K562 (cell line): ENCODE measurements at regions not wholly inside any gene's neighbourhood (a gene's known extent, or its start where the extent isn't known, plus 50 kb on each side); places are given as distances from the start of the nearest gene placed in this dataset.

ENCODE experiments used
- ATAC-seq: fragments of 200-7000 bp; cut with Tn5 transposase; 3 replicates; pipeline ENCODE4 v1.9.1; 2020; ENCODE audit warnings: moderate library complexity
- BruUV-seq: library from RNA; stranded (reverse); fragments of 400-500 nt; replicated peaks from 2 replicates; lab custom pipeline; 2021; lab: Mats Ljungman, UMichigan
- CTCF ChIA-PET: fragments of 300-600 bp; formaldehyde crosslinking; extraction: SDS; loops from one replicate; lab custom pipeline; 2021; ENCODE audit warnings: low intra/inter-chr PET ratio; lab: Yijun Ruan, JAX
- POLR2A ChIA-PET: fragments of 300-600, 350-650 bp; sonication (Branson Sonifier 250); formaldehyde crosslinking; extraction: SDS; loops from one replicate; lab custom pipeline; 2021; ENCODE audit warnings: antibody characterized with exemption, inconsistent platforms; lab: Yijun Ruan, JAX
- DNase-seq, 4 experiments: peaks; one replicate each; pipeline versions ENCODE4 v3.0.0 to v3.0.0-alpha.2; 2011 to 2018; ENCODE audit warnings: low spot score in 3 of 4, mixed read lengths in 3 of 4; ENCODE audit errors: extremely low read depth in 1 of 4
- FAIRE-seq: peaks from 2 replicates; lab custom pipeline; 2011; peaks lifted over from hg19 to GRCh38; lab: Jason Lieb, UNC
- H2AFZ ChIP-seq: 2 replicates; pipeline ENCODE4 v1.6.0; 2011; ENCODE audit warnings: low read depth, low read length, control low read depth, inconsistent platforms
- H3K27ac ChIP-seq: fragments of 200-600 bp; 3 replicates; pipeline ENCODE4 v1.8.0; 2011; ENCODE audit warnings: low read depth, mild to moderate bottlenecking, control low read depth, inconsistent platforms, low read length, moderate library complexity, mixed read lengths; ENCODE audit errors: extremely low read depth
- H3K27me3 ChIP-seq, 2 experiments: fragments of 300-600 bp in 1 of 2; 2 replicates in 1 of 2; 3 replicates in 1 of 2; pipeline versions ENCODE4 v1.6.0 to v1.8.0; 2011; ENCODE audit warnings: inconsistent platforms in 2 of 2, low read length in 2 of 2, mild to moderate bottlenecking in 1 of 2, mixed read lengths in 1 of 2, moderate library complexity in 1 of 2; ENCODE audit not compliant: control insufficient read depth in 2 of 2, insufficient read depth in 2 of 2
- H3K36me3 ChIP-seq: fragments of 300-600 bp; 3 replicates; pipeline ENCODE4 v1.8.0; 2011; ENCODE audit warnings: mild to moderate bottlenecking, low read length, inconsistent platforms; ENCODE audit not compliant: control insufficient read depth, insufficient read depth
- H3K4me1 ChIP-seq, 2 experiments: fragments of 200-600 bp in 1 of 2; replicated peaks in 1 of 2; 2 replicates in 1 of 2; 3 replicates in 1 of 2; pipeline versions ENCODE4 v1.5.1 to v1.8.0; 2011; ENCODE audit warnings: inconsistent platforms in 2 of 2, low read length in 2 of 2, mild to moderate bottlenecking in 1 of 2, mixed read lengths in 1 of 2, moderate library complexity in 1 of 2; ENCODE audit not compliant: control insufficient read depth in 2 of 2, insufficient read depth in 2 of 2
- H3K4me2 ChIP-seq: 2 replicates; pipeline ENCODE4 v1.6.1; 2011; ENCODE audit warnings: low read length, control low read depth, inconsistent platforms, mixed read lengths; ENCODE audit not compliant: insufficient read depth
- H3K4me3 ChIP-seq: fragments of 200-600 bp; sonication (generic), shearing (Covaris generic); 2 replicates; pipeline ENCODE4 v1.5.1; 2016; ENCODE audit warnings: control low read depth, inconsistent platforms
- H3K79me2 ChIP-seq: fragments of 200-600 bp; 3 replicates; pipeline ENCODE4 v1.8.0; 2011; ENCODE audit warnings: low read length, inconsistent platforms; ENCODE audit not compliant: control insufficient read depth, insufficient read depth
- H3K9ac ChIP-seq, 2 experiments: 2 replicates each; pipeline versions ENCODE4 v1.6.0 to v1.6.1; 2011; ENCODE audit warnings: low read depth in 2 of 2, low read length in 2 of 2, control low read depth in 1 of 2, inconsistent platforms in 1 of 2, mild to moderate bottlenecking in 1 of 2, mixed read lengths in 1 of 2; ENCODE audit not compliant: insufficient read depth in 1 of 2
- H3K9me1 ChIP-seq: one replicate; pipeline ENCODE4 v1.6.0; 2011; ENCODE audit warnings: inconsistent platforms, mild to moderate bottlenecking, low read length, moderate library complexity; ENCODE audit not compliant: control insufficient read depth, insufficient read depth
- H3K9me3 ChIP-seq: replicated peaks from 2 replicates; pipeline ENCODE4 v1.5.1; 2011; ENCODE audit warnings: low read depth, low read length, inconsistent platforms; ENCODE audit not compliant: control insufficient read depth, insufficient read depth
- H4K20me1 ChIP-seq: replicated peaks from 2 replicates; pipeline ENCODE4 v1.6.1; 2011; ENCODE audit warnings: low read length, inconsistent platforms, mixed read lengths; ENCODE audit not compliant: control insufficient read depth, insufficient read depth
- GABPB2 ChIP-seq: fragments of 250-450 bp; sonication (Bioruptor Pico); conservative IDR thresholded peaks from 2 replicates; pipeline ENCODE4 v1.5.1; 2021; ENCODE audit warnings: mild to moderate bottlenecking
- HIVEP1 ChIP-seq: fragments of 250-450 bp; sonication (Bioruptor Pico); IDR thresholded peaks from 2 replicates; pipeline ENCODE4 v1.4.0; 2020; ENCODE audit warnings: mild to moderate bottlenecking
- POLR2B ChIP-seq: fragments of 450-650 bp; IDR thresholded peaks from 2 replicates; pipeline ENCODE4 v1.6.1; 2018; ENCODE audit warnings: low read depth; ENCODE audit not compliant: partially characterized antibody
- ZC3H11A ChIP-seq: IDR thresholded peaks from 2 replicates; pipeline ENCODE4 v1.6.1; 2012; ENCODE audit warnings: low read depth, low read length, improper control_type of control experiment
- ZFP1 ChIP-seq: fragments of 450-650 bp; formaldehyde crosslinking; IDR thresholded peaks from 2 replicates; pipeline ENCODE4 v1.4.0; 2020; ENCODE audit warnings: mild to moderate bottlenecking, mixed read lengths
- ZNF124 ChIP-seq: sonication (generic); formaldehyde crosslinking; IDR thresholded peaks from 2 replicates; pipeline ENCODE4 v1.8.1; 2022; ENCODE audit warnings: missing genetic modification reagents
- ZNF239 ChIP-seq: fragments of 250-450 bp; sonication (Bioruptor Pico); IDR thresholded peaks from 2 replicates; pipeline ENCODE4 v1.4.0; 2020; ENCODE audit warnings: mild to moderate bottlenecking
- ZNF24 ChIP-seq: fragments of 450-650 bp; IDR thresholded peaks from 2 replicates; pipeline ENCODE4 v1.6.1; 2016
- ZNF253 ChIP-seq: fragments of 250-450 bp; sonication (Bioruptor Pico); conservative IDR thresholded peaks from 2 replicates; pipeline ENCODE4 v1.6.1; 2021; ENCODE audit warnings: mild to moderate bottlenecking
- ZNF696 ChIP-seq: fragments of 250-450 bp; sonication (Bioruptor Pico); conservative IDR thresholded peaks from 2 replicates; pipeline ENCODE4 v1.4.0; 2020; ENCODE audit warnings: mild to moderate bottlenecking, moderate library complexity
- WGBS: fragments of 100-300 bp; shearing (Covaris generic); methylation state at CpG from one replicate; pipeline ENCODE4 v1.1.6; 2016; ENCODE audit warnings: low coverage, mixed read lengths; ENCODE audit not compliant: insufficient coverage; ENCODE audit errors: missing lambda C conversion rate; 5-methylcytosine and 5-hydroxymethylcytosine counted together
- in situ Hi-C: fragments of 300-500 bp; cut with MboI; formaldehyde crosslinking; loops from 4 replicates; pipeline ENCODE4 v1.15.0; 2018; ENCODE audit warnings: inconsistent platforms, mixed read lengths
- intact Hi-C: fragments of 100-400 bp; cut with micrococcal nuclease; formaldehyde crosslinking; loops from 2 replicates; pipeline ENCODE4 v1.14.2; 2022
- TF ChIP-seq, protein P1 (sequence below): sonication (generic); formaldehyde crosslinking; IDR thresholded peaks from 2 replicates; pipeline ENCODE4 v1.8.0; 2023; ENCODE audit warnings: mild to moderate bottlenecking, missing genetic modification reagents

GRCh38 chr7:51471210-51471980, 154.8 kb upstream of the COBL start (continued):
- TF ChIP-seq POLR2B (no peak), HIVEP1 (CRISPR knock-in tag) (no peak), ZNF124 (no peak), ZNF253 (no peak)

DNA sequence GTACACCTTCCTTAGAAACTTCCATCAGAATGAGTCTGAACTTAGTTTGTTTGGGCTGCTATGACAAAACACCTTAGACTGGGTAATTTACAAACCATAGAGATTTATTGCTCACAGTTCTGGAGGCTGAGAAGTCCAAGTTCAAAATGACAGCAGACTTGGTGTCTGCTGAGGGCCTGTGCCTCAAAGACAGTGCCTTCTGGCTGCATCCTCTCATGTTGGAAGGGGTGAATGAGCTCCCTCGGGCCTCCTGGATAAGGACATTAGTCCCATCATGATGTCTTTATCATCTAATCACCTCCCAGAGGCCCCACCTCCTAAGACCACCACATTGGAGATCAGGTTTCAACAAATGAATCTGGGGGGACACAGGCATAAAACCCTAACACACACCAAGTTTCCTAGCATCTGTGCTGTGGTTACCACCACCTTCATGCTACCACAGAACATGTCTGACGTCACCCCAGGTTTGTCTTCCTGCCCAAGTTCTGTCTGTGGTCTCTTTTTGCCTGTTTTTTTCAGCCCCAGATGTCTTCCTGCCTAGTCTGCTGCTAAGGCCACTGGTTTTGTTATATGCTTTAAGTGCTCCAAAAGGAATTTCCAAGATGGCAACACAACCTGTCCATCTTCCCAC, 150.9 kb upstream of the COBL start:
- no peak for DNase-seq
- no peak overlapping the region for H3K27ac ChIP-seq
- ChIA-PET CTCF (no interaction called here), POLR2A (no interaction called here)
- intact Hi-C loops (no loop called here), in situ Hi-C loops (no loop called here)
- no peak overlapping the region for H3K4me3 ChIP-seq
- ATAC-seq = no peak
- WGBS = 0% methylated on average over 2 of the region's 2 CpGs
- no peaks in the 10 kb centered on the region for H3K79me2 ChIP-seq
- no peak overlapping the region for H2AFZ ChIP-seq
- H3K9me3 ChIP-seq = no peaks in the 10 kb centered on the region
- no TSS peak for BruUV-seq
- H3K4me2 ChIP-seq = no peak overlapping the region
- H4K20me1 ChIP-seq = no peaks in the 10 kb centered on the region; the same call in 1 of the 2 replicates
- no peak overlapping the region for H3K9ac ChIP-seq
- no peak for FAIRE-seq
- peaks cover 0 to 8% of the 10 kb centered on the region in 2 experiments; a peak in 1 of 5 replicates for H3K27me3 ChIP-seq
- TF ChIP-seq ZNF239 (CRISPR knock-in tag) (no peak), ZFP1 (CRISPR knock-in tag) (no peak), ZNF24 (no peak), ZNF696 (no peak), GABPB2 (CRISPR knock-in tag) (no peak), ZC3H11A (no peak)
- TF ChIP-seq, protein P1, sequence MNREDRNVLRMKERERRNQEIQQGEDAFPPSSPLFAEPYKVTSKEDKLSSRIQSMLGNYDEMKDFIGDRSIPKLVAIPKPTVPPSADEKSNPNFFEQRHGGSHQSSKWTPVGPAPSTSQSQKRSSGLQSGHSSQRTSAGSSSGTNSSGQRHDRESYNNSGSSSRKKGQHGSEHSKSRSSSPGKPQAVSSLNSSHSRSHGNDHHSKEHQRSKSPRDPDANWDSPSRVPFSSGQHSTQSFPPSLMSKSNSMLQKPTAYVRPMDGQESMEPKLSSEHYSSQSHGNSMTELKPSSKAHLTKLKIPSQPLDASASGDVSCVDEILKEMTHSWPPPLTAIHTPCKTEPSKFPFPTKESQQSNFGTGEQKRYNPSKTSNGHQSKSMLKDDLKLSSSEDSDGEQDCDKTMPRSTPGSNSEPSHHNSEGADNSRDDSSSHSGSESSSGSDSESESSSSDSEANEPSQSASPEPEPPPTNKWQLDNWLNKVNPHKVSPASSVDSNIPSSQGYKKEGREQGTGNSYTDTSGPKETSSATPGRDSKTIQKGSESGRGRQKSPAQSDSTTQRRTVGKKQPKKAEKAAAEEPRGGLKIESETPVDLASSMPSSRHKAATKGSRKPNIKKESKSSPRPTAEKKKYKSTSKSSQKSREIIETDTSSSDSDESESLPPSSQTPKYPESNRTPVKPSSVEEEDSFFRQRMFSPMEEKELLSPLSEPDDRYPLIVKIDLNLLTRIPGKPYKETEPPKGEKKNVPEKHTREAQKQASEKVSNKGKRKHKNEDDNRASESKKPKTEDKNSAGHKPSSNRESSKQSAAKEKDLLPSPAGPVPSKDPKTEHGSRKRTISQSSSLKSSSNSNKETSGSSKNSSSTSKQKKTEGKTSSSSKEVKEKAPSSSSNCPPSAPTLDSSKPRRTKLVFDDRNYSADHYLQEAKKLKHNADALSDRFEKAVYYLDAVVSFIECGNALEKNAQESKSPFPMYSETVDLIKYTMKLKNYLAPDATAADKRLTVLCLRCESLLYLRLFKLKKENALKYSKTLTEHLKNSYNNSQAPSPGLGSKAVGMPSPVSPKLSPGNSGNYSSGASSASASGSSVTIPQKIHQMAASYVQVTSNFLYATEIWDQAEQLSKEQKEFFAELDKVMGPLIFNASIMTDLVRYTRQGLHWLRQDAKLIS (CRISPR knock-in tag) = no peak
- H3K9me1 ChIP-seq = no peaks in the 10 kb centered on the region
- H3K36me3 ChIP-seq = no peaks in the 10 kb centered on the region
- H3K4me1 ChIP-seq = no peaks in the 10 kb centered on the region
